GM12878 (cell line): ENCODE measurements at regions not wholly inside any gene's neighbourhood (a gene's known extent, or its start where the extent isn't known, plus 50 kb on each side); places are given as distances from the start of the nearest gene placed in this dataset.

Source experiments
- ATAC-seq: fragments of 200-7000 bp; cut with Tn5 transposase; 3 replicates; pipeline ENCODE4 v1.9.1; 2020; ENCODE audit warnings: mild to moderate bottlenecking, moderate library complexity
- BruUV-seq: library from RNA; stranded (reverse); fragments of 400-500 nt; replicated peaks from 2 replicates; lab custom pipeline; 2021; lab: Mats Ljungman, UMichigan
- CTCF ChIA-PET: fragments of 300-600 bp; sonication (Branson Sonifier 250); formaldehyde crosslinking; extraction: SDS; loops from one replicate; lab custom pipeline; 2021; ENCODE audit warnings: inconsistent platforms; lab: Yijun Ruan, JAX
- POLR2A ChIA-PET: fragments of 350-600 bp; formaldehyde crosslinking; extraction: SDS; loops from one replicate; lab custom pipeline; 2021; ENCODE audit warnings: inconsistent platforms; lab: Charles Lee
- RAD21 ChIA-PET: fragments of 300-600 bp; sonication (Branson Sonifier 250); formaldehyde crosslinking; loops from one replicate; lab custom pipeline; 2023; ENCODE audit warnings: antibody characterized with exemption; ENCODE audit not compliant: unreplicated experiment; lab: Charles Lee
- SMC1A ChIA-PET: fragments of 300-600 bp; sonication (Branson Sonifier 250); formaldehyde crosslinking; loops from one replicate; lab custom pipeline; 2023; ENCODE audit not compliant: unreplicated experiment, uncharacterized antibody; lab: Charles Lee
- DNase-seq: peaks from one replicate; pipeline ENCODE4 v3.0.0-alpha.2; 2011; ENCODE audit warnings: low read depth, low spot score
- FAIRE-seq: peaks from 3 replicates; lab custom pipeline; 2011; peaks lifted over from hg19 to GRCh38; lab: Jason Lieb, UNC
- H2AFZ ChIP-seq: 2 replicates; pipeline ENCODE4 v1.6.0; 2011; ENCODE audit warnings: low read depth, low read length, control low read depth; ENCODE audit not compliant: control insufficient read depth
- H3K27ac ChIP-seq: 2 replicates; pipeline ENCODE4 v1.5.1; 2011; ENCODE audit warnings: control low read depth; ENCODE audit not compliant: control insufficient read depth, insufficient read depth
- H3K27me3 ChIP-seq, 2 experiments: replicated peaks in 1 of 2; 2 replicates each; pipeline versions ENCODE4 v1.6.0 to v1.6.1; 2011; ENCODE audit warnings: low read length in 1 of 2; ENCODE audit not compliant: control insufficient read depth in 2 of 2, insufficient read depth in 2 of 2
- H3K36me3 ChIP-seq, 2 experiments: 2 replicates each; pipeline ENCODE4 v1.5.1; 2011; ENCODE audit warnings: low read length in 1 of 2; ENCODE audit not compliant: control insufficient read depth in 2 of 2, insufficient read depth in 2 of 2
- H3K4me1 ChIP-seq: 2 replicates; pipeline ENCODE4 v1.6.1; 2011; ENCODE audit warnings: mild to moderate bottlenecking, low read length, moderate library complexity, mixed read lengths; ENCODE audit not compliant: control insufficient read depth, insufficient read depth
- H3K4me2 ChIP-seq: 2 replicates; pipeline ENCODE4 v1.6.0; 2011; ENCODE audit warnings: control low read depth; ENCODE audit not compliant: control insufficient read depth, insufficient read depth
- H3K4me3 ChIP-seq: fragments of 200-600 bp; sonication (generic); 2 replicates; pipeline ENCODE4 v1.5.1; 2016
- H3K79me2 ChIP-seq: 2 replicates; pipeline ENCODE4 v1.6.0; 2011; ENCODE audit warnings: low read length; ENCODE audit not compliant: control insufficient read depth, insufficient read depth
- H3K9ac ChIP-seq: 2 replicates; pipeline ENCODE4 v1.8.0; 2011; ENCODE audit warnings: low read length, control low read depth, mixed read lengths; ENCODE audit not compliant: control insufficient read depth, insufficient read depth
- H3K9me3 ChIP-seq: replicated peaks from 3 replicates; pipeline ENCODE4 v1.5.1; 2011; ENCODE audit warnings: mild to moderate bottlenecking, low read length; ENCODE audit not compliant: control insufficient read depth, insufficient read depth
- H4K20me1 ChIP-seq: 2 replicates; pipeline ENCODE4 v1.6.0; 2011; ENCODE audit not compliant: control insufficient read depth, insufficient read depth
- CBX3 ChIP-seq: fragments of 200-600 bp; sonication (generic); IDR thresholded peaks from 2 replicates; pipeline ENCODE4 v1.6.1; 2016; ENCODE audit warnings: low read depth, borderline replicate concordance
- PAX8 ChIP-seq: fragments of 450-650 bp; IDR thresholded peaks from 2 replicates; pipeline ENCODE4 v1.6.1; 2017; ENCODE audit warnings: mild to moderate bottlenecking, moderate library complexity
- SMAD1 ChIP-seq: fragments of 450-650 bp; IDR thresholded peaks from 2 replicates; pipeline ENCODE4 v1.6.1; 2018; ENCODE audit warnings: mild to moderate bottlenecking, low read depth; ENCODE audit not compliant: partially characterized antibody
- STAT1 ChIP-seq: fragments of 450-650 bp; conservative IDR thresholded peaks from 2 replicates; pipeline ENCODE4 v1.6.1; 2014; ENCODE audit warnings: antibody characterized with exemption, mild to moderate bottlenecking
- ZBED1 ChIP-seq: IDR thresholded peaks from 2 replicates; pipeline ENCODE4 v1.6.1; 2016; ENCODE audit warnings: borderline replicate concordance
- WGBS: methylation state at CpG from one replicate; pipeline ENCODE4 v1.1.6; 2016; ENCODE audit warnings: low lambda C conversion rate; ENCODE audit not compliant: insufficient replicate concordance, insufficient coverage; ENCODE audit errors: missing lambda C conversion rate; 5-methylcytosine and 5-hydroxymethylcytosine counted together
- in situ Hi-C: fragments of 300-500 bp; cut with MboI; formaldehyde crosslinking; loops from 9 replicates; pipeline ENCODE4 v1.14.3; 2018; ENCODE audit warnings: mixed read lengths
- intact Hi-C: fragments of 100-400 bp; cut with micrococcal nuclease; formaldehyde crosslinking; loops from one replicate; pipeline ENCODE4 v1.14.2; 2022; ENCODE audit not compliant: unreplicated experiment
- TF ChIP-seq, protein P1 (sequence below): fragments of 450-650 bp; IDR thresholded peaks from 2 replicates; pipeline ENCODE4 v1.6.1; 2017; ENCODE audit warnings: mild to moderate bottlenecking
- TF ChIP-seq, protein P2 (sequence below): fragments of 450-650 bp; IDR thresholded peaks from 2 replicates; pipeline ENCODE4 v1.6.1; 2016; ENCODE audit warnings: mild to moderate bottlenecking, moderate library complexity, borderline replicate concordance
- TF ChIP-seq, protein P3 (sequence below): fragments of 450-650 bp; IDR thresholded peaks from 2 replicates; pipeline ENCODE4 v1.6.1; 2018; ENCODE audit warnings: mild to moderate bottlenecking, low read depth, moderate library complexity; ENCODE audit not compliant: partially characterized antibody
- TF ChIP-seq, protein P4 (sequence below): fragments of 450-650 bp; IDR thresholded peaks from 2 replicates; pipeline ENCODE4 v1.6.1; 2017; ENCODE audit warnings: low read depth, mild to moderate bottlenecking, moderate library complexity
- TF ChIP-seq, protein P5 (sequence below): fragments of 450-650 bp; IDR thresholded peaks from 2 replicates; pipeline ENCODE4 v1.6.1; 2017; ENCODE audit warnings: mild to moderate bottlenecking, low read depth, inconsistent platforms; ENCODE audit not compliant: poor library complexity, severe bottlenecking

DNA sequence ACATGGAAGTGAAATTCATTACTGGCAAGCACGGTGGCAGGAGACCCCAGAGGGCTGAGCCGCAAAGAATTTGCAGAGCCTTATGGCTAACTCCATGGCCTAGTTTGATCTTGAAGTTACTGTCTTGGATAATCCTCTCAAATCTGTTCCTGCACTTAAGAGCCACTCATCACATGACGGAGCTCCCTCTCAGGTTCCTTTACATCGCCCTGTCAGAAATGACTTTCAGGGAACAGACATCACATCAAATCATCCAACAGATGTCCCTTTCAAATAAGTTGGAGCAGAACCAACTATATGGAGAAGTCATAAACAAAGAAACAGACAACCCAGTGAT is 328.8 kb upstream of the THBS1 start (continued):
- TF ChIP-seq, protein P1, sequence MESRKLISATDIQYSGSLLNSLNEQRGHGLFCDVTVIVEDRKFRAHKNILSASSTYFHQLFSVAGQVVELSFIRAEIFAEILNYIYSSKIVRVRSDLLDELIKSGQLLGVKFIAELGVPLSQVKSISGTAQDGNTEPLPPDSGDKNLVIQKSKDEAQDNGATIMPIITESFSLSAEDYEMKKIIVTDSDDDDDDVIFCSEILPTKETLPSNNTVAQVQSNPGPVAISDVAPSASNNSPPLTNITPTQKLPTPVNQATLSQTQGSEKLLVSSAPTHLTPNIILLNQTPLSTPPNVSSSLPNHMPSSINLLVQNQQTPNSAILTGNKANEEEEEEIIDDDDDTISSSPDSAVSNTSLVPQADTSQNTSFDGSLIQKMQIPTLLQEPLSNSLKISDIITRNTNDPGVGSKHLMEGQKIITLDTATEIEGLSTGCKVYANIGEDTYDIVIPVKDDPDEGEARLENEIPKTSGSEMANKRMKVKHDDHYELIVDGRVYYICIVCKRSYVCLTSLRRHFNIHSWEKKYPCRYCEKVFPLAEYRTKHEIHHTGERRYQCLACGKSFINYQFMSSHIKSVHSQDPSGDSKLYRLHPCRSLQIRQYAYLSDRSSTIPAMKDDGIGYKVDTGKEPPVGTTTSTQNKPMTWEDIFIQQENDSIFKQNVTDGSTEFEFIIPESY, result no peak
- TF ChIP-seq, protein P2, sequence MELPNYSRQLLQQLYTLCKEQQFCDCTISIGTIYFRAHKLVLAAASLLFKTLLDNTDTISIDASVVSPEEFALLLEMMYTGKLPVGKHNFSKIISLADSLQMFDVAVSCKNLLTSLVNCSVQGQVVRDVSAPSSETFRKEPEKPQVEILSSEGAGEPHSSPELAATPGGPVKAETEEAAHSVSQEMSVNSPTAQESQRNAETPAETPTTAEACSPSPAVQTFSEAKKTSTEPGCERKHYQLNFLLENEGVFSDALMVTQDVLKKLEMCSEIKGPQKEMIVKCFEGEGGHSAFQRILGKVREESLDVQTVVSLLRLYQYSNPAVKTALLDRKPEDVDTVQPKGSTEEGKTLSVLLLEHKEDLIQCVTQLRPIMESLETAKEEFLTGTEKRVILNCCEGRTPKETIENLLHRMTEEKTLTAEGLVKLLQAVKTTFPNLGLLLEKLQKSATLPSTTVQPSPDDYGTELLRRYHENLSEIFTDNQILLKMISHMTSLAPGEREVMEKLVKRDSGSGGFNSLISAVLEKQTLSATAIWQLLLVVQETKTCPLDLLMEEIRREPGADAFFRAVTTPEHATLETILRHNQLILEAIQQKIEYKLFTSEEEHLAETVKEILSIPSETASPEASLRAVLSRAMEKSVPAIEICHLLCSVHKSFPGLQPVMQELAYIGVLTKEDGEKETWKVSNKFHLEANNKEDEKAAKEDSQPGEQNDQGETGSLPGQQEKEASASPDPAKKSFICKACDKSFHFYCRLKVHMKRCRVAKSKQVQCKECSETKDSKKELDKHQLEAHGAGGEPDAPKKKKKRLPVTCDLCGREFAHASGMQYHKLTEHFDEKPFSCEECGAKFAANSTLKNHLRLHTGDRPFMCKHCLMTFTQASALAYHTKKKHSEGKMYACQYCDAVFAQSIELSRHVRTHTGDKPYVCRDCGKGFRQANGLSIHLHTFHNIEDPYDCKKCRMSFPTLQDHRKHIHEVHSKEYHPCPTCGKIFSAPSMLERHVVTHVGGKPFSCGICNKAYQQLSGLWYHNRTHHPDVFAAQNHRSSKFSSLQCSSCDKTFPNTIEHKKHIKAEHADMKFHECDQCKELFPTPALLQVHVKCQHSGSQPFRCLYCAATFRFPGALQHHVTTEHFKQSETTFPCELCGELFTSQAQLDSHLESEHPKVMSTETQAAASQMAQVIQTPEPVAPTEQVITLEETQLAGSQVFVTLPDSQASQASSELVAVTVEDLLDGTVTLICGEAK, result no peak
- TF ChIP-seq STAT1 (no peak), PAX8 (no peak)

DNA sequence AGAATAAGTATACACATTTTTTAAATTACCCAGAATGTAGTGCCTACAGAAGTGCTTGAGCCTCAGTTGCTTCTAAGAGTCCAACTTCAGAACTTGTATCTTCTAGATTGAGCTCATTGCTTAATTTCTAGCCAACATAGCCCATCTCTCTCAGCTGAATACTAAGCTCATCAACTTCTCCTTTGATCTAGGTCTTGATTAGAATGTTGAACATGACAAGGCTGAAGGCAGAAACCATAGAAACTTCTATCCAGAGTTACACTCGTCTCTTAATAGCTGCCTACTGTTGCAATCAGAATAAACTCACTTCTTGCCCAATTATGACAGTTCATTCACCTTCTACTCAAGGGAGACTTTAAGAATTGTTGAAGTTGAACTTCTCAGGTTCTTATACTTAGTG is 327.3 kb upstream of the THBS1 start:
- intact Hi-C loops (no loop called here), in situ Hi-C loops (no loop called here)
- ATAC-seq (no peak), FAIRE-seq (no peak), DNase-seq (no peak)
- ChIA-PET SMC1A (no interaction called here), POLR2A (no interaction called here), CTCF (no interaction called here), RAD21 (interaction anchor here (0.6 kb wide), 1 partner anchor 210 kb away, joined by 3 read pairs; no protein-coding TSS in a partner anchor)
- no peak overlapping the region for H2AFZ ChIP-seq
- BruUV-seq, result no TSS peak
- no peaks in the 10 kb centered on the region for H3K27me3 ChIP-seq
- no peak overlapping the region for H3K4me2 ChIP-seq
- no peaks in the 10 kb centered on the region for H3K36me3 ChIP-seq
- no peaks in the 10 kb centered on the region for H3K79me2 ChIP-seq
- no peaks in the 10 kb centered on the region for H3K4me1 ChIP-seq
- no peaks in the 10 kb centered on the region for H4K20me1 ChIP-seq
- H3K9ac ChIP-seq, result no peak overlapping the region
- no peaks in the 10 kb centered on the region for H3K9me3 ChIP-seq
- H3K4me3 ChIP-seq, result no peak overlapping the region
- H3K27ac ChIP-seq, result no peak overlapping the region
- WGBS, result 0% methylated on average over 1 of the region's 1 CpG
- TF ChIP-seq, protein P3, sequence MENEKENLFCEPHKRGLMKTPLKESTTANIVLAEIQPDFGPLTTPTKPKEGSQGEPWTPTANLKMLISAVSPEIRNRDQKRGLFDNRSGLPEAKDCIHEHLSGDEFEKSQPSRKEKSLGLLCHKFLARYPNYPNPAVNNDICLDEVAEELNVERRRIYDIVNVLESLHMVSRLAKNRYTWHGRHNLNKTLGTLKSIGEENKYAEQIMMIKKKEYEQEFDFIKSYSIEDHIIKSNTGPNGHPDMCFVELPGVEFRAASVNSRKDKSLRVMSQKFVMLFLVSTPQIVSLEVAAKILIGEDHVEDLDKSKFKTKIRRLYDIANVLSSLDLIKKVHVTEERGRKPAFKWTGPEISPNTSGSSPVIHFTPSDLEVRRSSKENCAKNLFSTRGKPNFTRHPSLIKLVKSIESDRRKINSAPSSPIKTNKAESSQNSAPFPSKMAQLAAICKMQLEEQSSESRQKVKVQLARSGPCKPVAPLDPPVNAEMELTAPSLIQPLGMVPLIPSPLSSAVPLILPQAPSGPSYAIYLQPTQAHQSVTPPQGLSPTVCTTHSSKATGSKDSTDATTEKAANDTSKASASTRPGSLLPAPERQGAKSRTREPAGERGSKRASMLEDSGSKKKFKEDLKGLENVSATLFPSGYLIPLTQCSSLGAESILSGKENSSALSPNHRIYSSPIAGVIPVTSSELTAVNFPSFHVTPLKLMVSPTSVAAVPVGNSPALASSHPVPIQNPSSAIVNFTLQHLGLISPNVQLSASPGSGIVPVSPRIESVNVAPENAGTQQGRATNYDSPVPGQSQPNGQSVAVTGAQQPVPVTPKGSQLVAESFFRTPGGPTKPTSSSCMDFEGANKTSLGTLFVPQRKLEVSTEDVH, result no peak
- TF ChIP-seq ZBED1 (no peak), CBX3 (no peak), SMAD1 (no peak)
- TF ChIP-seq, protein P4, sequence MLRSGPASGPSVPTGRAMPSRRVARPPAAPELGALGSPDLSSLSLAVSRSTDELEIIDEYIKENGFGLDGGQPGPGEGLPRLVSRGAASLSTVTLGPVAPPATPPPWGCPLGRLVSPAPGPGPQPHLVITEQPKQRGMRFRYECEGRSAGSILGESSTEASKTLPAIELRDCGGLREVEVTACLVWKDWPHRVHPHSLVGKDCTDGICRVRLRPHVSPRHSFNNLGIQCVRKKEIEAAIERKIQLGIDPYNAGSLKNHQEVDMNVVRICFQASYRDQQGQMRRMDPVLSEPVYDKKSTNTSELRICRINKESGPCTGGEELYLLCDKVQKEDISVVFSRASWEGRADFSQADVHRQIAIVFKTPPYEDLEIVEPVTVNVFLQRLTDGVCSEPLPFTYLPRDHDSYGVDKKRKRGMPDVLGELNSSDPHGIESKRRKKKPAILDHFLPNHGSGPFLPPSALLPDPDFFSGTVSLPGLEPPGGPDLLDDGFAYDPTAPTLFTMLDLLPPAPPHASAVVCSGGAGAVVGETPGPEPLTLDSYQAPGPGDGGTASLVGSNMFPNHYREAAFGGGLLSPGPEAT, result no peak
- TF ChIP-seq, protein P5, sequence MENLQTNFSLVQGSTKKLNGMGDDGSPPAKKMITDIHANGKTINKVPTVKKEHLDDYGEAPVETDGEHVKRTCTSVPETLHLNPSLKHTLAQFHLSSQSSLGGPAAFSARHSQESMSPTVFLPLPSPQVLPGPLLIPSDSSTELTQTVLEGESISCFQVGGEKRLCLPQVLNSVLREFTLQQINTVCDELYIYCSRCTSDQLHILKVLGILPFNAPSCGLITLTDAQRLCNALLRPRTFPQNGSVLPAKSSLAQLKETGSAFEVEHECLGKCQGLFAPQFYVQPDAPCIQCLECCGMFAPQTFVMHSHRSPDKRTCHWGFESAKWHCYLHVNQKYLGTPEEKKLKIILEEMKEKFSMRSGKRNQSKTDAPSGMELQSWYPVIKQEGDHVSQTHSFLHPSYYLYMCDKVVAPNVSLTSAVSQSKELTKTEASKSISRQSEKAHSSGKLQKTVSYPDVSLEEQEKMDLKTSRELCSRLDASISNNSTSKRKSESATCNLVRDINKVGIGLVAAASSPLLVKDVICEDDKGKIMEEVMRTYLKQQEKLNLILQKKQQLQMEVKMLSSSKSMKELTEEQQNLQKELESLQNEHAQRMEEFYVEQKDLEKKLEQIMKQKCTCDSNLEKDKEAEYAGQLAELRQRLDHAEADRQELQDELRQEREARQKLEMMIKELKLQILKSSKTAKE, result no peak
